ENCODE measurements at regions not wholly inside any gene's neighbourhood (a gene's known extent, or its start where the extent isn't known, plus 50 kb on each side); places are given as distances from the start of the nearest gene placed in this dataset.

GRCh38 chr1:209059981-209060380 lies 523.5 kb upstream of the CAMK1G start:
- Histone ChIP-seq H3K27me3 (ENCODE audit: insufficient read depth) (no peaks in the 10 kb centered on the region), H3K27ac (ENCODE audit: low read depth) (no peak overlapping the region), H3F3A (replicated peaks; ENCODE audit: low read depth) (no peaks in the 10 kb centered on the region), H3K9me2 (ENCODE audit: insufficient read depth) (peaks cover 3% of the 10 kb centered on the region), H3K79me2 (replicated peaks; ENCODE audit: insufficient read depth) (no peaks in the 10 kb centered on the region), H2AFZ (no peak overlapping the region), H3K4me3 (no peak overlapping the region), H3K4me2 (no peak overlapping the region), H3K36me3 (ENCODE audit: insufficient read depth) (no peaks in the 10 kb centered on the region), H3K4me1 (ENCODE audit: insufficient read depth) (peaks cover 9% of the 10 kb centered on the region; the same call in 1 of the 2 replicates), H4K20me1 (replicated peaks; ENCODE audit: insufficient read depth) (no peaks in the 10 kb centered on the region)
- no peak for DNase-seq (ENCODE audit: low spot score)
- Mint-ChIP-seq H3K9me3 (peaks cover 2% of the 10 kb centered on the region; the same call in 1 of the 3 replicates), H3K4me3 (no peak overlapping the region), H3K4me1 (peaks cover 8% of the 10 kb centered on the region), H3K27ac (no peak overlapping the region), H3K27me3 (ENCODE audit: insufficient read depth, low read depth, poor library complexity) (no peaks in the 10 kb centered on the region), H3K36me3 (ENCODE audit: low read depth) (no peaks in the 10 kb centered on the region)
- ATAC-seq, result no peak
- TF ChIP-seq ETS1 (IDR thresholded peaks at IDR 0.05) (no peak), POLR2AphosphoS5 (IDR thresholded peaks at IDR 0.05; ENCODE audit: low read depth) (no peak), JUNB (IDR thresholded peaks at IDR 0.05; ENCODE audit: unreplicated experiment) (no peak), EZH2 (IDR thresholded peaks at IDR 0.05; ENCODE audit: low read depth, unreplicated experiment) (no peak), EZH2phosphoT487 (IDR thresholded peaks at IDR 0.05; ENCODE audit: unreplicated experiment) (no peak), ZNF331 (CRISPR knock-in tag; IDR thresholded peaks at IDR 0.05; ENCODE audit: low read depth) (no peak), NANOG (IDR thresholded peaks at IDR 0.05; ENCODE audit: borderline replicate concordance) (no peak), CREB1 (CRISPR knock-in tag; IDR thresholded peaks at IDR 0.05; ENCODE audit: low read depth) (no peak), STAT1 (IDR thresholded peaks at IDR 0.05; ENCODE audit: unreplicated experiment) (no peak), ZNF114 (CRISPR knock-in tag; IDR thresholded peaks at IDR 0.05) (no peak)
- TF ChIP-seq, protein P1, sequence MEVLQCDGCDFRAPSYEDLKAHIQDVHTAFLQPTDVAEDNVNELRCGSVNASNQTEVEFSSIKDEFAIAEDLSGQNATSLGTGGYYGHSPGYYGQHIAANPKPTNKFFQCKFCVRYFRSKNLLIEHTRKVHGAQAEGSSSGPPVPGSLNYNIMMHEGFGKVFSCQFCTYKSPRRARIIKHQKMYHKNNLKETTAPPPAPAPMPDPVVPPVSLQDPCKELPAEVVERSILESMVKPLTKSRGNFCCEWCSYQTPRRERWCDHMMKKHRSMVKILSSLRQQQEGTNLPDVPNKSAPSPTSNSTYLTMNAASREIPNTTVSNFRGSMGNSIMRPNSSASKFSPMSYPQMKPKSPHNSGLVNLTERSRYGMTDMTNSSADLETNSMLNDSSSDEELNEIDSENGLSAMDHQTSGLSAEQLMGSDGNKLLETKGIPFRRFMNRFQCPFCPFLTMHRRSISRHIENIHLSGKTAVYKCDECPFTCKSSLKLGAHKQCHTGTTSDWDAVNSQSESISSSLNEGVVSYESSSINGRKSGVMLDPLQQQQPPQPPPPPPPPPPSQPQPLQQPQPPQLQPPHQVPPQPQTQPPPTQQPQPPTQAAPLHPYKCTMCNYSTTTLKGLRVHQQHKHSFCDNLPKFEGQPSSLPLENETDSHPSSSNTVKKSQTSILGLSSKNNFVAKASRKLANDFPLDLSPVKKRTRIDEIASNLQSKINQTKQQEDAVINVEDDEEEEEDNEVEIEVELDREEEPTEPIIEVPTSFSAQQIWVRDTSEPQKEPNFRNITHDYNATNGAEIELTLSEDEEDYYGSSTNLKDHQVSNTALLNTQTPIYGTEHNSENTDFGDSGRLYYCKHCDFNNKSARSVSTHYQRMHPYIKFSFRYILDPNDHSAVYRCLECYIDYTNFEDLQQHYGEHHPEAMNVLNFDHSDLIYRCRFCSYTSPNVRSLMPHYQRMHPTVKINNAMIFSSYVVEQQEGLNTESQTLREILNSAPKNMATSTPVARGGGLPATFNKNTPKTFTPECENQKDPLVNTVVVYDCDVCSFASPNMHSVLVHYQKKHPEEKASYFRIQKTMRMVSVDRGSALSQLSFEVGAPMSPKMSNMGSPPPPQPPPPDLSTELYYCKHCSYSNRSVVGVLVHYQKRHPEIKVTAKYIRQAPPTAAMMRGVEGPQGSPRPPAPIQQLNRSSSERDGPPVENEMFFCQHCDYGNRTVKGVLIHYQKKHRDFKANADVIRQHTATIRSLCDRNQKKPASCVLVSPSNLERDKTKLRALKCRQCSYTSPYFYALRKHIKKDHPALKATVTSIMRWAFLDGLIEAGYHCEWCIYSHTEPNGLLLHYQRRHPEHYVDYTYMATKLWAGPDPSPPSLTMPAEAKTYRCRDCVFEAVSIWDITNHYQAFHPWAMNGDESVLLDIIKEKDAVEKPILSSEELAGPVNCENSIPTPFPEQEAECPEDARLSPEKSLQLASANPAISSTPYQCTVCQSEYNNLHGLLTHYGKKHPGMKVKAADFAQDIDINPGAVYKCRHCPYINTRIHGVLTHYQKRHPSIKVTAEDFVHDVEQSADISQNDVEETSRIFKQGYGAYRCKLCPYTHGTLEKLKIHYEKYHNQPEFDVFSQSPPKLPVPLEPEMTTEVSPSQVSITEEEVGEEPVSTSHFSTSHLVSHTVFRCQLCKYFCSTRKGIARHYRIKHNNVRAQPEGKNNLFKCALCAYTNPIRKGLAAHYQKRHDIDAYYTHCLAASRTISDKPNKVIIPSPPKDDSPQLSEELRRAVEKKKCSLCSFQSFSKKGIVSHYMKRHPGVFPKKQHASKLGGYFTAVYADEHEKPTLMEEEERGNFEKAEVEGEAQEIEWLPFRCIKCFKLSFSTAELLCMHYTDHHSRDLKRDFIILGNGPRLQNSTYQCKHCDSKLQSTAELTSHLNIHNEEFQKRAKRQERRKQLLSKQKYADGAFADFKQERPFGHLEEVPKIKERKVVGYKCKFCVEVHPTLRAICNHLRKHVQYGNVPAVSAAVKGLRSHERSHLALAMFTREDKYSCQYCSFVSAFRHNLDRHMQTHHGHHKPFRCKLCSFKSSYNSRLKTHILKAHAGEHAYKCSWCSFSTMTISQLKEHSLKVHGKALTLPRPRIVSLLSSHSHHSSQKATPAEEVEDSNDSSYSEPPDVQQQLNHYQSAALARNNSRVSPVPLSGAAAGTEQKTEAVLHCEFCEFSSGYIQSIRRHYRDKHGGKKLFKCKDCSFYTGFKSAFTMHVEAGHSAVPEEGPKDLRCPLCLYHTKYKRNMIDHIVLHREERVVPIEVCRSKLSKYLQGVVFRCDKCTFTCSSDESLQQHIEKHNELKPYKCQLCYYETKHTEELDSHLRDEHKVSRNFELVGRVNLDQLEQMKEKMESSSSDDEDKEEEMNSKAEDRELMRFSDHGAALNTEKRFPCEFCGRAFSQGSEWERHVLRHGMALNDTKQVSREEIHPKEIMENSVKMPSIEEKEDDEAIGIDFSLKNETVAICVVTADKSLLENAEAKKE (CRISPR knock-in tag; IDR thresholded peaks at IDR 0.05), result no peak
- TF ChIP-seq, protein P2, sequence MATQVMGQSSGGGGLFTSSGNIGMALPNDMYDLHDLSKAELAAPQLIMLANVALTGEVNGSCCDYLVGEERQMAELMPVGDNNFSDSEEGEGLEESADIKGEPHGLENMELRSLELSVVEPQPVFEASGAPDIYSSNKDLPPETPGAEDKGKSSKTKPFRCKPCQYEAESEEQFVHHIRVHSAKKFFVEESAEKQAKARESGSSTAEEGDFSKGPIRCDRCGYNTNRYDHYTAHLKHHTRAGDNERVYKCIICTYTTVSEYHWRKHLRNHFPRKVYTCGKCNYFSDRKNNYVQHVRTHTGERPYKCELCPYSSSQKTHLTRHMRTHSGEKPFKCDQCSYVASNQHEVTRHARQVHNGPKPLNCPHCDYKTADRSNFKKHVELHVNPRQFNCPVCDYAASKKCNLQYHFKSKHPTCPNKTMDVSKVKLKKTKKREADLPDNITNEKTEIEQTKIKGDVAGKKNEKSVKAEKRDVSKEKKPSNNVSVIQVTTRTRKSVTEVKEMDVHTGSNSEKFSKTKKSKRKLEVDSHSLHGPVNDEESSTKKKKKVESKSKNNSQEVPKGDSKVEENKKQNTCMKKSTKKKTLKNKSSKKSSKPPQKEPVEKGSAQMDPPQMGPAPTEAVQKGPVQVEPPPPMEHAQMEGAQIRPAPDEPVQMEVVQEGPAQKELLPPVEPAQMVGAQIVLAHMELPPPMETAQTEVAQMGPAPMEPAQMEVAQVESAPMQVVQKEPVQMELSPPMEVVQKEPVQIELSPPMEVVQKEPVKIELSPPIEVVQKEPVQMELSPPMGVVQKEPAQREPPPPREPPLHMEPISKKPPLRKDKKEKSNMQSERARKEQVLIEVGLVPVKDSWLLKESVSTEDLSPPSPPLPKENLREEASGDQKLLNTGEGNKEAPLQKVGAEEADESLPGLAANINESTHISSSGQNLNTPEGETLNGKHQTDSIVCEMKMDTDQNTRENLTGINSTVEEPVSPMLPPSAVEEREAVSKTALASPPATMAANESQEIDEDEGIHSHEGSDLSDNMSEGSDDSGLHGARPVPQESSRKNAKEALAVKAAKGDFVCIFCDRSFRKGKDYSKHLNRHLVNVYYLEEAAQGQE (IDR thresholded peaks at IDR 0.05; ENCODE audit: unreplicated experiment), result no peak
- TF ChIP-seq, protein P3, sequence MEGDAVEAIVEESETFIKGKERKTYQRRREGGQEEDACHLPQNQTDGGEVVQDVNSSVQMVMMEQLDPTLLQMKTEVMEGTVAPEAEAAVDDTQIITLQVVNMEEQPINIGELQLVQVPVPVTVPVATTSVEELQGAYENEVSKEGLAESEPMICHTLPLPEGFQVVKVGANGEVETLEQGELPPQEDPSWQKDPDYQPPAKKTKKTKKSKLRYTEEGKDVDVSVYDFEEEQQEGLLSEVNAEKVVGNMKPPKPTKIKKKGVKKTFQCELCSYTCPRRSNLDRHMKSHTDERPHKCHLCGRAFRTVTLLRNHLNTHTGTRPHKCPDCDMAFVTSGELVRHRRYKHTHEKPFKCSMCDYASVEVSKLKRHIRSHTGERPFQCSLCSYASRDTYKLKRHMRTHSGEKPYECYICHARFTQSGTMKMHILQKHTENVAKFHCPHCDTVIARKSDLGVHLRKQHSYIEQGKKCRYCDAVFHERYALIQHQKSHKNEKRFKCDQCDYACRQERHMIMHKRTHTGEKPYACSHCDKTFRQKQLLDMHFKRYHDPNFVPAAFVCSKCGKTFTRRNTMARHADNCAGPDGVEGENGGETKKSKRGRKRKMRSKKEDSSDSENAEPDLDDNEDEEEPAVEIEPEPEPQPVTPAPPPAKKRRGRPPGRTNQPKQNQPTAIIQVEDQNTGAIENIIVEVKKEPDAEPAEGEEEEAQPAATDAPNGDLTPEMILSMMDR (conservative IDR thresholded peaks at IDR 0.05; ENCODE audit: low read depth in 2 of 2), result no peak

All from GM23338 (cell line).